DMS 273 treated with DMSO at 0.1 percent for 48 hours (cell line): ENCODE measurements at regions not wholly inside any gene's neighbourhood (a gene's known extent, or its start where the extent isn't known, plus 50 kb on each side); places are given as distances from the start of the nearest gene placed in this dataset.

ENCODE experiments used
- DNase-seq: peaks from one replicate; lab custom pipeline; 2025; lab: John Stamatoyannopoulos, UW

DNA sequence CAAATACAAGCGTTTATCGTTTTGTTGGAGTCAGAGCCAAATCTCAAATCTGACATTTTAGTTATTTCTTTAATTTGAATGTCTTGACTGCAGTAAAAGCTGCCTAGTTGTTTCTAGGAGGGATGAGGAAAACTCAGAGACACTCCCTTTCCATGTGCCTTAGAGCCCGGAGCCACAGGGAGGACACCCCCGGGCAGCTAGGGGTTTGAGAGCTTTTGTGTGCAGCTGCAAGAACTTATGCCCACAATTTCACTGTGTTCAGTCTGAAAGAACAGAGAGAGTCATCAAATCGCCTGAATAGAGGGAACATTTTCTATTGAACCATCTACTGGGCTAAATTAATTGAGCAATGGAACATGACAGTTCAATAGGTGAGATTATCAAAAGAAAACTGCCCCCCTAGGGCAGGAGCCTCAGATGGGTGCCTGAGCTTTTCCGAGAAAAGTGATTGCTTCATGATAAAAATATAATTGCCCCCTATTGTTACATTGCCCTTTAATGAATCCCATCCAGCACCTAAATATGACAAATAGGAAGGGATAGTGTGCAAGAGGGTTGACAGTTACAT lies 709.3 kb upstream of the RGMB start:
- no peak for DNase-seq

- no peak for DNase-seq
Measured at GRCh38 chr5:98065261-98065909, 708.1 kb upstream of the RGMB start.

DNA sequence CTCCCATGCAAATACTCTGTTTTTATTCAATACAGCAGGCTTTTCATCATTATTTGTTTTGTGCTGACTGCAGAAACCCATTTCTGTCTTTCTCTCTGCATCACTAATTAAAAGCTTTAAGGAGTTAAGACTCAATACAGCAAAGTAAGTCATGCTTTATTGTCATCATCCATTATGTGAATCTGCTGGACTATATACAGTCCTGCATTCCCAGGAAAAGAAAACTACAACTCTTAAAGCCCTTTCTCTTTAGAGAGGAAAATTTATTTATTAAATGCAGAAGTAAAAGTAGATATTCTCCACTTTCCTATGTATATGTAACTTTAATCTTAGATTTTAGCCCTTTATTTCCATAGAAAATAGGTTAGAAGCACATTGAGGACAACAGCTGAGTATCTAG lies 706.6 kb upstream of the RGMB start:
- no peak for DNase-seq

DNA sequence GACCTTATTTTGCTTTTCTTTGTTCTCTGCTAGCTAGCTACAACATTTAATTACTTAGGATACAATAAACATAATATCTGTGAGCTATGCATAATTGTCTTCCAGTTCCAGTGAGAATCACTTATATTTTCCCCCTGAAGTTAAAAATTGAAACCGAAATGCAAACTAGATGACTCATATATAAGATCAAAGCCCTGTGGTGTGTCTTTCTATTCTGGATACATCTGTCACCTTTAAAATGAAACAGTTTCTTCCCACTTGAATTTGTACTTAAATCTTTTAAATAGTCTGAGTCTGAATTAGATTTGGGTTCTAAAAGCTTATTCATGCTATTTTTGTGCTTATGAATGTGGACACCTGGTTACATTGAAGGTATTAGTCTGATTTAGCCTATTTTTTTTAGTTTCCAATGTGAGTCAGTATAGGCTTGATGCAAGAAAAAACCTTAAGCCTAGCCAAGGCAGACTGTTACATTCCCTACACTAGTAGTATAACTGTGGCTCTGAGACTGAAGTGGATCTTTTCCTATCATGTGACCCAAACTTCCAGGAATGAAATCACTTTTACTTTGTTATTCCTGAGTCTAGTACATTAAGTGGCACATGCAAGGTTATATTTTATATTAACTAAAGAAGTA lies 703.5 kb upstream of the RGMB start:
- DNase-seq: no peak

- DNase-seq: no peak
Measured at GRCh38 chr5:98072921-98073320, 700.5 kb upstream of the RGMB start.

DNA sequence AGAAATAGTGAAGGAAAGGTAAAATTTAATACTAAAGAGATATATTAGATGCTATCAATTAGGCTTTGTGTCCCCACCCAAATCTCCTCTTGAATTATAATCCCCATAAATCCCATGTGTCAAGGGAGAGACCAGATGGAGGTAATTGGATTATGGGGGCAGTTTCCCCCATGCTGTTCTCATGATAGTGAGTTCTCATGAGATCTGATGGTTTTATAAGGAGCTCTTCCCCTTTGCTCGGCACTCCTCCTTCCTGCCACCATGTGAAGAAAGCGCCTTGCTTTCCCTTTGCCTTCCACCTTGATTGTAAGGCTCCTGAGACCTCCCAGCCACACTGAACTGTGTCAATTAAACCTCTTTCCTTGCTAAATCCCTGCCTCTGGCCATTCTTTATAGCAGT lies 697.0 kb upstream of the RGMB start:
- DNase-seq: no peak

DNA sequence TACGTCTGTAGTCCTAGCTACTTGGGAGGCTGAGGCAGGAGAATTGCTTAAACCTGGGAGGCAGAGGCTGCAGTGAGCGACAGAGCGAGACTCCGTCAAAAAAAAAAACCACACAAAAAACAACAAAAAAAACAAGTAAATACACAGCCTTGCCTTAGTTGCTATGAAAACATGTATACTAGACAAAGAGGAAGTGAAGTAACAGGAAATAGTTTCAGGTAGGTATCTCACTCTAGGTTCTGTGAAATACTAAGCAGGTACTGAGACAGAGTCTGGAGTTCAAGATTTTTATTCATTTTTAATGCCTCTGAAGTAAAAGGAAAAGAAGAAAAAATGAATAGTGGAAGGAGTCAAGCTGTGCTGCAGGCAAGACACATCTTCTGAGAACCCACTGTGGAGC lies 687.9 kb upstream of the RGMB start:
- DNase-seq: no peak

DNA sequence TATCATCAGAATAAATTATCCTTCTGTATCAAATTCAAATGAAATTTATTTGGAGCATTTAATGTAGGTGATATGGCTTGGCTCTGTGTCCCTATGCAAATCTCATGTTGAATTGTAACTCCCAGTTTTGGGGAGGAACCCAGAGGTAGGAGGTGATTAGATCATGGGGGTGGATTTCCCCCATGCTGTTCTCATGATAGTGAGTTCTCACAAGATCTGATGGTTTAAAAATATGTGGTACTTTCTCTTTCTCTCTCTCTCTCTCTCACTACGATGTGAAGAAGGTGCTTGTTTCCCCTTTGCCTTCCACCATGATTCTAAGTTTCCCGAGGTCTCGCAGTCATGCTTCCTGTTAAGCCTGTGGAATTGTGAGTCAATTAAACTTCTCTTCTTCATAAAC lies 678.4 kb upstream of the RGMB start:
- DNase-seq: no peak

- DNase-seq: no peak
Measured at GRCh38 chr5:98096155-98096554, 677.3 kb upstream of the RGMB start.

DNA sequence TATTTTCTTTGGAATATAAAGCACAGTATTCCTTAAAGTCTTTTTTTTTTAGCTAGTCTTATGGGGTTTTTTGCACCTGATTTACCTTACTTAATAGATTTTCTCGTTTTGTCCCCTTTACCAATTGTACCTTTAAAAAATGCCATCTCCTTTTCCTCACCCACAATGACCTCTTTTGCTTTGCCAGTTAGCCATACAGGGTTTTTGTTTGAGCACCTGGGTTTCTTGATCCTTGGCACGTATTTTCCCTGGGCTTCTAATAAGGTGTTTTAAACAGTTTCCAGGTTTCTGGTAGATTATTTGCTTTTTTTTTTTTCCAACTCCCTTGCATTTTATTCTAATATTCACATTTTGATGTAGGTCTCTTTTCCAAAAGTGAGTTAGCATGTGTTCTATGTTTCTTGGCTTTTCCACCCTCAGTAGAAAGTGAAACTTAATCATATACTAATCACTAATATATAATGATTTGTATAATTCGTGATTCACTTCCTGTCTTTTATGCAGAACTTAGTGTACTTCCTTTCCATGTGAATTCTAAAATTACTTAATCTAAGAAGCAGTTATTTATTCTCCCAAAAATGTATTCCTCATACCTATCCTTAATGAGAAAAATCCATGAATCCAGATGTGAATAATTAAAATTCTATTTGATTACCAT lies 673.9 kb upstream of the RGMB start:
- DNase-seq: no peak

GRCh38 chr5:98101131-98101530 lies 672.3 kb upstream of the RGMB start:
- no peak for DNase-seq

DNA sequence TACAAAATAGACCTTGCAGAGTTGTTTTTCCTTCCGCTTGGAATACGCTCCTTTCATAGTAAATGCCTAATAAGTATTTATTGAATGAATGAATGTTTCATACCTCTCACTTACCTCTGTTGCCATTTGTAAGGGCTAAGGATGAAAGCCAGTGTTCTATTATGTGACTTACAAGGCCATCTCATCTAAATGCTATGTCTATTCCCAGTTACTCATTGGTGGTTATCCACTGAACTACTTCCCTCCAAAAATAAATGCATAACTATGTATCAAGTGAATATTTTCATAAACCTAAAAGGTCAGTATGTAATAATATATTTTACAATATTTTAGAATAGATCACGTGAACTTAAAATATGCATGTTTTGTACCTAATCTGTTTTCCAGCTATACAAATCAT lies 670.5 kb upstream of the RGMB start:
- DNase-seq: no peak

DNA sequence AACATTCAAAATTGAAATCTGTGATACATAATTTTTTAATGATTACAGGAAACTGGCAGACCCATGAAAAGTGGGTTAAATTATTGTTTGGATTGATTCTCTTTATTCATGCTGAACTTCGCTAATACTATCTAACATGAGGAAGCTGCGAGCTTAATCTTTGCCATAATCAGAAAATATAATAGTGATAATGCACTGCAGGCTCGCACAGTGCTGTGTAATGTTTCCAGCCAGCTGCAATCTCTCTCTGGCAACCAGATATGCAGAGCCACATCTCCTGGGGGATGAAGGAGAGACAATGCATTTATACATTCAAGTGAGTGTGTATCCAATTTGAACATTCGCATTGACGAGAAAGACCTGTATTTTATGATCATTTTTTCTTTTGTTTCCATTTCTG lies 669.7 kb upstream of the RGMB start:
- DNase-seq: no peak

DNA sequence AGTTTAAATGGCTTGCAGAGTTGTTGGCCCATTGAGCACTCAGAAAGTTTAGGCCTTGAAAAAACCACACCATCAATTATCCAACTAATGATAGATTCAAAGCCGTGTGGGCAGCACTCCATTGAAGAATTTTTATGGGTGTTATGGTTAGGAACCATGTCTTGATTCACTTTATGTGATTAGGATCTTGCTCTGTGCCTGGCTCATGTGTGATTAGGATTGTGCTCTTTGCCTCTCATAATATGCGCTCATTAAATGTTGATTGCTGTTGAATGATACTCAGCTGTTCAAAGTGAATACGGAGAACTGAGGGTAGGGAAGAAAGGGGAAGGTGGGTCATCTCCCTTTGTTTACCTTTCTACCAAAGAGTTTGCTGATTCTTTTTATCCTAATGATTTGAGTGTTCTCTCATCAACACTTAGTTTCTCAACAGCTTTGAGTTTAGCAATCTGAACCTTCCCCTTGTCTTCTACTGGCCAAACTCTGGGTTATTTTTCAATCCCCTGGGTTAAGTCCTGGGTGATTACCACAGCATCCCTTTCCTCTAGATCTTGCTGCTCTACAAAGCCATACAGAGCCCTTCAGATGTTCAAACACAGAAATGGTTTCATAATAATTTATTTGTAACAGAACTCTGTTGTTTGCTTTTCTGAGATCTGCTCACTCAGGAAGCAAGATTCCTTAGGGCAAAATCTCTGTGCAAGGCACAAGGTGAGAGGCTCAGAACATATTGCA lies 668.8 kb upstream of the RGMB start:
- DNase-seq: no peak

DNA sequence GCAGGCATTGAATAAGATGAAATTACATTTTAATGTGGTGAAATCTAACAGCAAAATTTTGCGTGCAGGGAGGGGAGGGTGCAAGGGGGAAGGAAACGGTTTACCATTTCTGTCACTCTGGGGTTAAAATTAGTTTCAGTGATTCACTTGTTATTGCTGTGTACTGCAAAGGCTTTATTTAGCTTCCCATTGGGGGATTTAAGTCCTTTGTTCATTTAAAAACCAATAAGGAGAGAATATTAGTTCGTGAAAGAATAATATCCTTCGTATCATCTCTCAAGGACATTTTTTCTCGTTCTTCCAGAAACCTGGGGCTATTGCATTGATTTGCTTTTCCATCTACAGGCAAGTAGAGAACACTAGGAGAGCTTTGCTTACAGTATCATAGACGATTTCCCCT lies 667.8 kb upstream of the RGMB start:
- DNase-seq: no peak

GRCh38 chr5:98106116-98107031 lies 667.1 kb upstream of the RGMB start:
- no peak for DNase-seq

DNA sequence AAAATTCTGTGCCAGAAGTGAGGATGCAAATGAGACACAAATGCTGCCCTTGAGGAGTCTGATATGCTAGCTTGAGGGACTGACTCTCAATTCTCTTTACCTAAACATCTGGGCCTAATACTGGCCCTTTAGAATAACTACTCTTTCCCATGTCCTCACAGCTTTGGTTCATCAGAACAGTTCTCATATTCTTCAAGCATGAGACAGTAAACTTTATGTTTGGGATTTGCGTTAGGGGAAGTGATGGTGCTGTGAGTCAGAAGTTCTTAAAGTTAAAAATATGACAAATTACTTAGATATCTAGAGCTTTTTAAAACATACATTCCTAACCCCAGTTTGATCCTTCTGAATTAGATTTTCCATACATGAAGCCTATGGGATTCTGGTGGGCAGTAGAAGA lies 665.0 kb upstream of the RGMB start:
- no peak for DNase-seq

DNA sequence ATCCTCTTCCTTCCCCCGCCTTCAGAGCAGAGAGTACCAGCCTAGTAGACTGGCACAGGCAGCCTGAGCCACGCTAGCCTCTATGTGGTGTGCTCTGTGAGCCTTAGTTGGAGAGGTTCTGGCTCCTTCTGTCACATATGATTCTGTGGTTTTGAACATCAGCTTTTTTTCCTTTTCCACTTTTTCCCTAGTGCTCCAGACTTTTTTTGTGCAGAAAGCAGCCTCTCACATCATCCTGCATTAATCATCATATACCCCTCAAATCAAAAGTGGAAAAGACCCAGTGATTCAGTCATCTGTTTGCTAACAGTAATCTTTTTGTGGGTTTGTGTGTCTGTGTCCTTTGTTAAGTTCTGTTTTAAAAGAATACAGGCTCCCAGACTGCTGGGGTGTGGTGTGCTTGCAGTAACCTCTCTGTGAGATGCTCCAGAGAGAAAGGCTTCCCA lies 663.9 kb upstream of the RGMB start:
- DNase-seq: no peak

- DNase-seq: no peak
Measured at GRCh38 chr5:98110282-98110691, 663.2 kb upstream of the RGMB start.

DNA sequence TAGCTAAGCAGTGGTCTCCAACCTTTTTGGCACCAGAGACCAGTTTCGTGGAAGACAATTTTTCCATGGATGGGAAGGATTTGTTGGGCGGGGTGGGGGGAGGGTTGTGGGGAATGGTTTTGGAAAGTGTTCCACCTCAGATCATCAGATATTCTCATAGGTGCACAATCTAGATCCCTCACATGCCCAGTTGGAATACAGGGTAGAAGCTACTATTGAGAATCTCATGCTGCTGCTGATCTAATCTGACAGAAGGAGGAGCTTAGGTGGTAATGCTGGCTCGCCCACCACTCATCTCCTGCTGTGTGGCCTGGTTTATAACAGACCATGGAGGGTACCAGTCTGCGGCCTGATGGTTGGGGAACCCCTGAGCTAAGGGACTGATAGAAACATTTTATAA lies 662.7 kb upstream of the RGMB start:
- no peak for DNase-seq

- DNase-seq: no peak
Measured at GRCh38 chr5:98111686-98112085, 661.8 kb upstream of the RGMB start.
